Psoas muscle (tissue), 7 donors: ENCODE measurements at regions not wholly inside any gene's neighbourhood (a gene's known extent, or its start where the extent isn't known, plus 50 kb on each side); places are given as distances from the start of the nearest gene placed in this dataset.

Experiments used
- ATAC-seq, 4 donors: fragments of 200-7000 bp; cut with Tn5 transposase; one replicate each; pipeline ENCODE4 v1.9.1; 2020; ENCODE audit warnings: moderate library complexity in 3 of 4, mild to moderate bottlenecking in 2 of 4
- DNase-seq, 2 donors: peaks; one replicate each; pipeline ENCODE4 v3.0.0-alpha.2; 2020
- H3K27ac ChIP-seq: fragments of 200-600 bp; one replicate; pipeline ENCODE4 v1.8.0; 2022
- H3K27me3 ChIP-seq, 3 donors: fragments of 200-600 bp in 1 of 3; one replicate each; pipeline versions ENCODE4 v1.6.1 to v1.8.0; 2013 to 2022; ENCODE audit warnings: low read length in 2 of 3, mild to moderate bottlenecking in 2 of 3, moderate library complexity in 1 of 3; ENCODE audit not compliant: insufficient read depth in 3 of 3
- H3K36me3 ChIP-seq, 2 donors: fragments of 200-600 bp in 1 of 2; one replicate each; pipeline versions ENCODE4 v1.6.1 to v1.8.0; 2013 to 2022; ENCODE audit warnings: low read depth in 1 of 2, mild to moderate bottlenecking in 1 of 2, moderate library complexity in 1 of 2; ENCODE audit not compliant: insufficient read depth in 1 of 2
- H3K4me1 ChIP-seq: fragments of 200-600 bp; one replicate; pipeline ENCODE4 v1.8.0; 2022
- H3K4me3 ChIP-seq: fragments of 200-600 bp; one replicate; pipeline ENCODE4 v1.8.0; 2022; ENCODE audit warnings: mild to moderate bottlenecking
- H3K9me3 ChIP-seq: fragments of 200-600 bp; one replicate; pipeline ENCODE4 v1.8.0; 2022
- CTCF ChIP-seq: fragments of 200-600 bp; IDR thresholded peaks from one replicate; pipeline ENCODE4 v1.8.0; 2022; ENCODE audit warnings: antibody characterized with exemption
- WGBS, 3 donors: extraction: QIAGEN DNeasy Blood & Tissue Kit; methylation state at CpG; one replicate each; pipeline versions ENCODE4 v1.1.6 to v1.1.7; 2013; 5-methylcytosine and 5-hydroxymethylcytosine counted together
- intact Hi-C, 2 donors: fragments of 100-400 bp; cut with DNase I; formaldehyde crosslinking; loops; one replicate each; pipeline versions ENCODE4 v1.11.0 to v1.14.2; 2022
- donor health status: healthy with polysubstance abuse.
- donor health status: DM: no; HTN: no; CAD: no; lungs with moderate emphysema.
- donor health status: Bipolar disorder and iron deficiency.
- donor health status: healthy.
- donor health status: DM: yes; HTN: yes; CAD: no.
- donor health status: DM: no; HTN: no; CAD: no.
- donor health status: DM: yes; HTN: yes; CAD: no.

- Histone ChIP-seq H3K4me1 (no peaks in the 10 kb centered on the region), H3K36me3 (no peaks in the 10 kb centered on the region), H3K27ac (no peak overlapping the region), H3K4me3 (no peak overlapping the region), H3K27me3 (no peaks in the 10 kb centered on the region), H3K9me3 (no peaks in the 10 kb centered on the region)
- no peak for DNase-seq
- intact Hi-C loops = no loop called here
- WGBS, 3 donors = 82 to 87% (median 83%) methylated on average over 5 of the region's 5 CpGs
- TF ChIP-seq CTCF = no peak
- ATAC-seq = no peak
Measured at GRCh38 chr6:97563529-97563928, 280.5 kb upstream of the MMS22L start.

- Histone ChIP-seq H3K4me3 (no peak overlapping the region), H3K27me3 (no peaks in the 10 kb centered on the region), H3K4me1 (no peaks in the 10 kb centered on the region), H3K36me3 (no peaks in the 10 kb centered on the region), H3K9me3 (no peaks in the 10 kb centered on the region), H3K27ac (no peak overlapping the region)
- 76 to 78% (median 78%) methylated on average over 1 of the region's 1 CpG for WGBS, 3 donors
- no peak for TF ChIP-seq CTCF
- ATAC-seq (no peak), DNase-seq (no peak)
- intact Hi-C loops = no loop called here
Measured at GRCh38 chr6:97572943-97573342, 289.9 kb upstream of the MMS22L start.

DNA sequence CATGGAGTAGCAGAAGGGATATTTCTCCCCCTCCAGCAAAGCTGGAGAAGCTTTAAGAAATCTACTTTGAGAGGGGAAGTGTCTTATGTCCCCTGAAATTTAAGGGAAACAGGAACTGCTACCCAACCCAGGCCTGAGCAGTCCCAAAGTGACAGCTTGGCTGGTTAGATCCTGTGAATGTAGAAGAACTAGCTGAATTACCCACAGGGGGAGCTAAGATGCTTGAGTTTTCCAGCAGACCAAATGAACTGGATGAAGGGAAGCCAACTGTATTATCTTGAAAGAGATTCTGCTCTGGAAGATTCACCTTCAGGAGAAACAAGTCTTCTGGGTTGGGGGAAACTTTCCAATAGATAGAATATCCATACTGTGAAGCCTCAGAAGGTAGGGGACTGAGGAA lies 303.3 kb upstream of the MMS22L start:
- no peaks in the 10 kb centered on the region for H3K36me3 ChIP-seq
- no peaks in the 10 kb centered on the region for H3K9me3 ChIP-seq
- no peak overlapping the region for H3K4me3 ChIP-seq
- no peaks in the 10 kb centered on the region for H3K27me3 ChIP-seq
- DNase-seq (no peak), ATAC-seq (peak in 3 of 4 donors; percentile 53 to 72 (median 62))
- H3K4me1 ChIP-seq = no peaks in the 10 kb centered on the region
- TF ChIP-seq CTCF = peak; percentile 39
- intact Hi-C loops = no loop called here
- no peak overlapping the region for H3K27ac ChIP-seq

DNA sequence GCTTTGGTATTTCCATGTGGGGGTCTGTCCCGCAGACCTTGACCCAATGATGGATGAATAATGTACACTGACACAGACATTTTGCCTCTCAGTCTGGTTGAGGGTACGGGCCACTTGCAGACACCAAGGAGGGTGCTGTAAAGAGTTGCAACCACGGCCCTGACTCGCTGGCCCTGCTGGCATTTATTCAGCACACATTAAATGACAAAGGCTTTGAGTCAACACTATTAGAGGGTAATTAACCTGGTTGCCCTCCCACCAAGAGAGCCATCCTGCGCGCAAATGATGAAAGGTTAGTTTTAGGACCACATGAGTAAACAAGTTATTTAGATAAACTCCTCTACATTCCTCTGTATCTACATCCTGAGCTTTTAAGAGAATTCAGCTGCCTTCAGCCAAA lies 308.9 kb upstream of the MMS22L start:
- ATAC-seq = no peak
- Histone ChIP-seq H3K27me3 (no peaks in the 10 kb centered on the region), H3K4me3 (no peak overlapping the region), H3K36me3 (no peaks in the 10 kb centered on the region), H3K27ac (no peak overlapping the region), H3K9me3 (no peaks in the 10 kb centered on the region), H3K4me1 (peaks cover 13% of the 10 kb centered on the region)
- WGBS, 3 donors = 31 to 40% (median 35%) methylated on average over 6 of the region's 6 CpGs
- intact Hi-C loops = no loop called here
- TF ChIP-seq CTCF = no peak
- no peak for DNase-seq

GRCh38 chr6:97594844-97595243 lies 311.8 kb upstream of the MMS22L start:
- intact Hi-C loops = no loop called here
- Histone ChIP-seq H3K4me3 (peak overlapping the region; percentile 9), H3K36me3 (no peaks in the 10 kb centered on the region), H3K4me1 (peaks cover 13% of the 10 kb centered on the region), H3K27me3 (no peaks in the 10 kb centered on the region), H3K27ac (peak overlapping the region; percentile 87), H3K9me3 (no peaks in the 10 kb centered on the region)
- DNase-seq (no peak), ATAC-seq (peak; percentile 99 to 100 (median 100))
- WGBS, 3 donors = 34 to 62% (median 44%) methylated on average over 3 of the region's 3 CpGs
- no peak for TF ChIP-seq CTCF
